GM21737 (cell line): ENCODE measurements at regions not wholly inside any gene's neighbourhood (a gene's known extent, or its start where the extent isn't known, plus 50 kb on each side); places are given as distances from the start of the nearest gene placed in this dataset.
"Not testable (repeated sequence)": the region's sequence is repeated elsewhere in the genome, so short reads cannot be mapped to it uniquely, and the experiment has no call there.

ENCODE experiments used
- ATAC-seq: cut with Tn5 transposase; IDR thresholded peaks from one replicate; pipeline ENCODE4 v1.9.1; 2021; ENCODE audit warnings: mild to moderate bottlenecking, moderate library complexity; ENCODE audit not compliant: unreplicated experiment

GRCh38 chr1:104018922-104019674, 269.4 kb downstream of the AMY1C start:
- ATAC-seq, result no peak

DNA sequence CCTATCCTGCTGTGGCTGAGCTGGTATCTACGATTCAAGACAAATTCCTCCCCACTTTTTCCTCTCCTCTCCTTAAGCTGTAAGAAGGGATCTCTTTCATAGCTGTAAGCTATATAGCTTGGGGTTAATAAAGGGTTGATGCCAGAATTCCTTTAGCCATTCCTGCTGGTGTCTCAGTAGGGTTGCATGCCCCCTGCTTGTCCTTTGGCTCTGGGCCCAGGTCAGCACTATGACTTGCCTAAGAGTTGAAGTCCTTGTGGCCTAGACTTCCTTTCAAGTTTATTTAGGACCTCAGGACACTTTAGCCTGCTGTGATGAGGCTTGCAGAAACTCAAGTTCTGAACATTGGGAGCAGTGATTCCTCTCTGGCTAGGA, 270.0 kb downstream of the AMY1C start:
- no peak for ATAC-seq

- ATAC-seq, result no peak
Observed at GRCh38 chr1:104028416-104029035, 278.8 kb downstream of the AMY1C start.

- no peak for ATAC-seq
Observed at GRCh38 chr1:104029456-104029970, 279.8 kb downstream of the AMY1C start.

DNA sequence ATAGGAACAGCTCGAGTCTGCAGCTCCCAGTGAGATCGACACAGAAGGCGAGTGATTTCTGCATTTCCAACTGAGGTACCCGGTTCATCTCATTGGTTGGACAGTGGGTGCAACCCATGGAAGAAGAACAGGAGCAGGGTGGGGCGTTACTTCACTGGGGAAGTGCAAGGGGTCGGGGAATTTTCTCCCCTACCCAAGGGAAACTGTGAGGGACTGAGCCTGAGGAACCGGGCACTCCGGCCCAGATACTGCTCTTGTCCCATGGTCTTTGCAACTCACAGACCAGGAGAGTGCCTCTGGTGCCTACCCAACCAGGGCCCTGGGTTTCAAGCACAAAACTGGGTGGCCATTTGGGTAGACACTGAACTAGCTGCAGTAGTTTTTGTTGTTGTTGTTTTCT, 307.1 kb downstream of the AMY1C start:
- no peak for ATAC-seq

- ATAC-seq, result not testable (repeated sequence)
Observed at GRCh38 chr1:104057219-104057898, 307.7 kb downstream of the AMY1C start.

DNA sequence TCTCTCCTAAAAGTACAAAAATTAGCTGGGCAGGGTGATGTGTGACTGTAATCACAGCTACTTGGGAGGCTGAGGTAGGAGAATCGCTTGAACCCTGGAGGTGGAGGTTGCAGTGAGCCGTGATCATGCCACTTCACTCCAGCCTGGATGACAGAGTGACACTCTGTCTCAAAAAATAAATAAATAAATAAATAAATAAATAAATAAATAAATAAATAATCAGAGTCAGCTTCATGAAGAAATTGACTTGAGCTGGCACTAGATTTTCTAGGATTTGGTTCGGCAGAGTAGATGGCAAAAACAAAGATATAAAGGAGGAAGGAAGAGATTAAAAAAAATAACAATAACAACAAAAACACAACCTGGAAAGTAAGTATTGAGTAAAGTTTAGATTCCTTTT, 311.9 kb downstream of the AMY1C start:
- ATAC-seq, result not testable (repeated sequence)

- no peak for ATAC-seq
Observed at GRCh38 chr1:104064399-104064798, 314.7 kb downstream of the AMY1C start.

GRCh38 chr1:104072915-104073371, 323.2 kb downstream of the AMY1C start:
- no peak for ATAC-seq

DNA sequence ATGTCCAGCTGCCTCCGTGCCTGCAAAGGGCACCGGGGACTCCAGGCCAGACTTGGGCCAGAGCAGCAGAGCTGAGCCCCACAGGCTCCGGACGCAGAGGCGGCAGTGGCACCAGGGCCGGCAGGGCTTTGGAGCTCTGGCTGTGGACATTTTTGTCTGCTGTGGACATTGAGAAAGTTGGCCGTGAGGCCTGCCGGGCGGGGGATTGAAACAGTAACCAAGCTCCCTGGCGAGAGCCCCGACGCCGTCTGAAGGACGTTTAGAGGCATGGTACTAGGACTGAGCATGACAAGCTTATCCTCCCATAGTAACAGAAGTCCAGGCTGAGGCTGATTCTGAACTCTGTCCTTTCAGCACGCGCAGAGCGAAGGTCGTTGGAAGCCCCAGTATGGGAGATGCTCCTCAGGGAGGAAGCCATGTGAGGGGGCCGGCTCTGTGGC, 323.8 kb downstream of the AMY1C start:
- ATAC-seq, result no peak

GRCh38 chr1:104082221-104082620, 332.5 kb downstream of the AMY1C start:
- no peak for ATAC-seq

- no peak for ATAC-seq
Observed at GRCh38 chr1:104084380-104084779, 334.7 kb downstream of the AMY1C start.

DNA sequence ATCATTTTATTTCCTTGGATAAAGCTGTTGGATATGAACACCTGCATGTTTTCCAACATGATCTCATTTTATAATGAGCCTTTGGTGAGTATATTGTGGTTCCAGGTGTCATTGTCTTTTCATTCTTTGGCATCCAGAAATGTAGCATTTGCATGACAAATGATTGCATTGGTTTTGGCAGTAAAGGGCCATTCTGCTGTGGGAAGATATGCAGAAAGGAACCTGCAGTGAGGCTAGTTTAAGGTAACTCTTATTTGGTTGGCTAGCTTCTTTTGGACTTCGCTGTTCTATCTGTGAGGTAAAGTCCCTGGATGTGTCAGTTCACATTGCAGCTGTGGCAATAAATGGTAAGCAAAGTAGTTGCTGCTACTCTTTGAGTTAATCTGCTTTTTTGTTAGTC, 343.0 kb downstream of the AMY1C start:
- no peak for ATAC-seq

GRCh38 chr1:104098837-104099236, 349.1 kb downstream of the AMY1C start:
- no peak for ATAC-seq

- no peak for ATAC-seq
Observed at GRCh38 chr1:104100115-104100514, 350.4 kb downstream of the AMY1C start.

DNA sequence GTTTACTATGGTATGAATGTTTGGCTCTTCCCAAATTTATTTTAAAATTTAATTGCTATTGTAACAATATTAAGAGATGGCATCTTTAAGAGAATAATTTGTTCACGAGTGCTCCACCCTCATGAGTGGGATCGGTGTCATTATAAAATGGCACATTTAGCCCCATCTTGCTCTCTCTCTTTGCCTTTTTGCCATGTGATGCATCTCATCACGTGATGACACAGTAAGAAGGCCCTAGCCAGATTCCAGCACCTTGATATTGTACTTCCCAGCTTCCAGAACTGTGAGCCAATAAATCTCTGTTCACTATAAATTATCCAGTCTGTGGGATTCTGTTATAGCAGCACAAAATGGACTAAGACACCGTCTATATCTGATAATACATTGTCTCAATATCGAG, 355.8 kb downstream of the AMY1C start:
- no peak for ATAC-seq

GRCh38 chr1:104120525-104120924, 370.8 kb downstream of the AMY1C start:
- ATAC-seq, result no peak

DNA sequence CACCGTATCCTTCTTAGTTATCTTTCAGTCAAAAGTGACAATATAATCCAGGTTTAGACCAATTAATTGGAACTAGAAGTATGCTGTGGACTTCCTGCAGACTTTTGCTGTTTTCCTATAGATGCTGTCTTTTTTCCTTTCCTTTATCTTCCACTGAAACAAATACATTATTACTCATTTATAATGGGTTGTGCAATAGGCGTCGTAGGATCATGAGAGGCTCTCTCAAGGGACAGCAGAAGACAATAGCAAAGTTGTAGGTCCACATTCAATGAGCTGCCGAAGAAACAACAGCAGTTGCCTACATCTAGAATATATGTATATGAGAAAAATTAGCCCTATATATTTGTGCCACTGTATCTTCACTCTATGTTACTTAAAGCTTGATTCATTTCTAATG, 371.6 kb downstream of the AMY1C start:
- no peak for ATAC-seq

DNA sequence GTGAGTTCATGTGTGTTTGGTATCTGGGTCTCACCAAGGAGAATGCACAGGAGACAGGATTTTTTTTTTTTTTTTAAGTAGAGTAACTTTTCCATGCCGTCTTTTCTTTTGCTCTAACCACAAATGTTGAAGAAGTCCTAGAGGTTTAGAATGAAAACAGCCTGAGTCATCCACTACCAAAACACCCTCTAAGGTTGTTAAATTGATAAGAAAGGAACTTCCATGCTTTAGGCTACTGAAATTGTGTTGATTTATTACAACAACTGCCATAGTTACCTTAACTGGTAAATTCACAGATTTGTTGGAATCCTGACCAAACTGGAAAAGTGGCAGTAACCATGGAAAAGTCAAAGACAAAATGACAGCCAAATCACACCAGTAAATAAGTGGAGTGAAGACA, 375.6 kb downstream of the AMY1C start:
- no peak for ATAC-seq

DNA sequence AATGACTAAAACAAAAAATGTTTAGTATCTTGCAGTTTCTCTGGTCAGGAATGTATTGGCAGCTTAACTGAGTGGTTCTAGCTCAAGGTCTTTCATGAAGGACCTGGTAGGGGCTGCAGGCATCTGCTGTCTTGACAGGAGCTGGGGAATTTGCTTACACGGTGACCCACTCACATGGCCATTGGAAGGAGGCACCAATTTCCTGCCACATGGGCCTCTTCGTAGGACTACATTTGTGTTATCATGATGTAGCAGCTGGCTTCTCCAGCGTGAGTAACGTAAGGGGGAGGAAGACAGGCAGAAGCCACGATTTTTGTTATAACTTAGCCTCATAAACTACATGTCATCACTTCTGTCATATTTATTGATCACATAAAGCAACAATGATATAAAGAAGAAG, 376.3 kb downstream of the AMY1C start:
- no peak for ATAC-seq

DNA sequence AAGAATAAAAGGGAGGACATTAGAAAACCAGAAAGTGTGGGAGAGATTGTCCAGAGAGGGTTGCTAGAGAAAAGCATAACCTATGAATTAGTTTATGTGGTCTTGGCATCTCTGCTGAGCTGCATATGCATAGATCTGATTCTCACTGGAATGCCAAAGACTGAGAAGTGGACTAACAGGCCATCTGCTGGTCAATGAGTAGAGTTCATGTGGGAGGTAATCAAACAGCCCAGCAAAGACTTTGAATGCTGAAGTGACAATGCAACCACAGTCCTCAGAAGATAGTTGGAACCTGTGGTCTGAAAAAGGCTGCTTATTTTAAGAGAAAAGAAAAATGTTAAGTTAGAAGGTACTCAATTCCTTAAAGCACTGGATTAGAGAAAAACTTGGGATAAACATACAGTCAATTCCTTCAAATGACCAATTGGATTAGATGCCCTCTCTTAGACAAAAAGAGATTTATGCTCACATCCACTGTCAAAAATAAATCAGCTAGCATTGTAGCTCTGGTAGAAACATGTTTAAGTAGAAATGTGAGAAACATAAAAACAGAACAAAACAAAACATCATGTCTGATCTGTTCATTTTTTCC, 382.8 kb downstream of the AMY1C start:
- ATAC-seq, result no peak
